HG03175 (cell line): ENCODE measurements at regions not wholly inside any gene's neighbourhood (a gene's known extent, or its start where the extent isn't known, plus 50 kb on each side); places are given as distances from the start of the nearest gene placed in this dataset.
"Not testable (repeated sequence)": the region's sequence is repeated elsewhere in the genome, so short reads cannot be mapped to it uniquely, and the experiment has no call there.

Experiments used
- ATAC-seq: cut with Tn5 transposase; IDR thresholded peaks from one replicate; pipeline ENCODE4 v1.9.1; 2021; ENCODE audit warnings: mild to moderate bottlenecking, moderate library complexity; ENCODE audit not compliant: unreplicated experiment

DNA sequence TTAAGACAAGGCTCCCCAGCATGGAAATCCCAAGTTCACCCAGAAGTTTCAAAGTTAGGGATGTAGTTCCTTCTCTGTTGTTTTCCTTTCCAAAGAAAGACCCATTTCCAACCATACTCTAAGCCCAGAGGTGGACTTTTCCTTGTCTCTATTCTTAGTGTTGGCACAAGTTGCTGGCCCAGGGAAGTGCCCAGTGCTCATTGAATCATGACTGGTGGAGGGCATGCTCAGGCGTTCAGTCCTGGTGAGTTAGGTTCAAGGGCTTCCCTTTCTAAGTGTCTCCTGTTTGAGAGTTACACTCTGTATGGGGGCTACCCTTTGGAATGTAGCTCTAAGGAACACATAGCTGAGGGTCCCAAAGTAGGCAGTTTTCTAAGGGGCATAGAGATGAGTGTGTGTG is 389.5 kb downstream of the KCNRG start:
- no peak for ATAC-seq

DNA sequence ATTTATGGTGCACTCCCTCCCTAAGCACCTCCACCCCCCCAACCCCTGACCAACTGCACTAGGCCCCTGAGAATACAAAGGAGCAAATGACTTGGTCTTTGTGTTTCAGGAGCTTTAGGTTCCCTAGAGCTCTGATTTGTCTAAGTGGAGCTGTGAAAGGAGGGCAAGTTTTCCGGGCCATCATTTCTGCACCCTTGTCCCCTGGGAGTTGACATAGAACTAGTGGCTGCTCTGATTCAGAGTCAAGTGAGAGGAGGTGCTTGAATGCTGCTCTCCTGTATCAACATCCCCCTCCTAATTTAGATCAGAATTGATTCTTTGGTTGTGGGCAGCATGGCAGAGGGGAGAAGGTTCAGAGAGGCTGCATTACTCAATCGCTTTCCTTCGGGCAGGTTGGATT is 391.6 kb downstream of the KCNRG start:
- ATAC-seq: no peak

DNA sequence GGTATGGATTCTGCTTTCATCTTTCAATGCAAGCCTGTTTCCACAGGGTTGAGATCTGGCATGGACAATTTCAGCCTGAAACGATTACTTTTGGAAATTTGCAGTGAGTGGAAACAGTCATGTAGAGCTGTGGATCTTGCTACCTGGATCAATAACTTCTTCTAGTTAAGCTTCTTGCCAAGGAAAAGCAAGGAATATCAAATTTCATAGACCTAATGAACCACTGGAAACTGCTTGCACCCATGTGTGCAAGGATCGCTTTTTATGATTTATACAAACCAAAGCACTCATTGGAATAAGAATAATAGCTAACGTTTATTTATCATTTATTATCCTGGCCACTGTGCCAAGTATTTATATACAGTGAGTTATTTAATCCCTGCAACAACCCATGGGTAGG is 392.8 kb downstream of the KCNRG start:
- no peak for ATAC-seq

DNA sequence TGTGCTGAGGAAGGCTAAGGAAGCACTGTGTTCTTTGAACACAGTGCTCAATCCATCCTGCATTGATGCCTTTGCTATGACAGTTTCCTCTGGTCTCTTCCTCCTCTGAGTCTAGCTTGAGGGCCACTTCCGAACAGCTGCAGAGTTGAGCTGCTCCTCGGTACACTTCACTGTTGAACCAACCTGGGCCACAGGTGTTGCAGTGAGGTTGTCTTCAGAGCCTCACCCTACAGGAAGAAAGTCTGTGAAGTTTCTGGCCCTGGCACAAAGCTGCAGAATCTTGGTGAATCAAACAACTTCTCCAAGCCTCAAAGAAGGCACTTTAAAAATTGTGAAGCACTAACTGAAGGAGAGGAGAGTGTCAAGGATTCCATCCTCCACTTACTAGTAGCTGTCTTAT is 394.0 kb downstream of the KCNRG start:
- ATAC-seq: no peak

DNA sequence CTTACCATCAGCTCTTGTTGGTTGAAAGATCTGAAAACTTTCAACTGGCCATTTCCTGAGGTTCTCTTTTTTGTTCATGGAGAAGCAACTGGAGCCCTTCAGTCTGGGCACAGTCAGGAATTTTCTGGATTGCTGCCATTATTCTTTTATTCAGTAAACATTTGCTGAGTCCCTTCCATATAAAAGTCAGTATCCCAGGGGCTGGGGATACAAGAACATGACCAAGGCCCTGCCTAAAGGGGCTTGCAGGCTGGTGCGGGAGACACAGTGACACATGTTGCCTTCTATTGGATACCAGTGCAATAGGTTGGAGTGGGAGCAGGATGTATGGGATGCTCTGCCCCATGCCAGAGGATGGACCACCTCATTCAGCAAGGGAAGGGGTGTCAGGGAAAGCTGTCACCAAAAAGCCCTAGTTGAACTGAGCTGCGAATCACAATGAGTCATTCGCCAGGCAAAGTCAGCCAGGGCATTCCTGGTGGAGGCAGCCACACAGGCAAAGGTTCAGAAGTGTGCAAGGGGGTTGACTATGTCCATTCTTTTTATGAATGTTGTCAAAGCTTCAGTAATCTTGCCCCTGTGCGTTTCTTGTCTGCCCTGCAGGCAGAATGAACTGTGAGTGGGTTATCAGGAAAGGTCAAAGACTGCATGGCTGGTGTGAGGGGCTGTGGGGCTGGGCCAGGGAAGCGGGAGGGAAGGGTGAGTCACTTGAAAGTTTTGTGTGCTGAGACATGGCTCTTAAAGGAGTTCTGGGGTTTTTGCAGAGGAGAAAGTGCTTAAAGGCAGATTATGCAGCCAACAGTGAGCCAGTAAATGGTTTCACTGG is 395.9 kb downstream of the KCNRG start:
- no peak for ATAC-seq

DNA sequence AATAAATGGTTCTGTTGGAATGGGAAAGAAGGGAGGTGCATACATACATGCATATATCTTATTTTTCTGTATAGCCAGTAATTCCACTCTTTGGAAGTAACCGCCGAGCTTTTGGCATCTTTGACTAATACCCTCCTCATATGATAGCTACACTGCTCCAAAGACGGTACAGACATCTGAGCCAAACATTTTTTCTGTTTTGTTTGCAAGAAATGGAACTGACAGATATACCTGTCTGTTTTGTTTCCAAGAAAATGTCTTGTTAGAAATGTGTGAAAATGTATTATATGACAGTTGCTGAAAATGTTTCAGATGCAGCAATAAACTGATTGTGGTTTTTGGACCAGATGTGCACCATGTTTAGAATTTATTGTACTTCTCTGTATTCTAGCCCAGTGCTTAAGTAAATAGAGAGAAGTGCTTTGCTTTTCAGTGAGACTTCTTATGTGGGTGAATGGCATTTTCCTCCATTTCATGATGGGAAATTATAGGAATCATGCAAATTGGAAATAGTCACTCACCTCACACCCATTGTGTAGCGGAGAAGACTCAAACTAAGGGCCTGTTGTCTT is 396.9 kb downstream of the KCNRG start:
- ATAC-seq: no peak

DNA sequence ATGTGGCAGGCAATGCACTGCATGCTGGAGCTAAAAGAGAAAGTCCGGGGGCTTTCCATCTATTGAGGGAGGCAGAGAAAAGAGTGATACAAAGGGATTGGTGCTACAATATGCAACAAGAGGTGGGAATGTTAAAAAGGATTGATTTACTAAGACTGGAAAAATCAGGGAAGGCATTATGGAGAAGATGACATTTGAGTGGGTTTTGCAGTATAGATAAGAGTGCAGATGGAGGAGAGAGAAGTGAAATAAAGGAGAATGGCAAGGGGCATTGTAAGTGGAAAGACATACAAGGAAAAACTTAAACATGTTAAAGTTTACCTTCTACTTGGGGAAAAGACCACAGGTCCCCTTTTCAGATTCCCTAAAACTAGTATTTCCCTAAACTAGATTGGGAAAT is 399.4 kb downstream of the KCNRG start:
- ATAC-seq: no peak

DNA sequence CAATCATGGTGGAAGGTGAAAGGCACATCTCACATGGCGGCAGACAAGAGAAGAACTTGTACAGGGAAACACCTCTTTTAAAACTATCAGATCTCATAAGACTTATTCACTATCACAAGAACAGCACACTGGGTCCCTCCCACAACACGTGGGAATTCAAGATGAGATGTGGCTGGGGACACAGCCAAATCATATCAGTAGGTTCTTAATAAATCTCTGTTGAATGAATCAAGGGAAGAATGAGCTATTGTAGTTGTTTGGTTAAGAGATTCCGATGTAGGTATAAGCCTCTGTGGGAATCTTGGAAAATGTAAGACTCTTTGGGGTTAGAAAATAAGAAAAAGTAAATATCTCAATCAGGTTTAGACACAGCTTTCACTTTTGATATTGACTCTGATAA is 400.2 kb downstream of the KCNRG start:
- no peak for ATAC-seq

DNA sequence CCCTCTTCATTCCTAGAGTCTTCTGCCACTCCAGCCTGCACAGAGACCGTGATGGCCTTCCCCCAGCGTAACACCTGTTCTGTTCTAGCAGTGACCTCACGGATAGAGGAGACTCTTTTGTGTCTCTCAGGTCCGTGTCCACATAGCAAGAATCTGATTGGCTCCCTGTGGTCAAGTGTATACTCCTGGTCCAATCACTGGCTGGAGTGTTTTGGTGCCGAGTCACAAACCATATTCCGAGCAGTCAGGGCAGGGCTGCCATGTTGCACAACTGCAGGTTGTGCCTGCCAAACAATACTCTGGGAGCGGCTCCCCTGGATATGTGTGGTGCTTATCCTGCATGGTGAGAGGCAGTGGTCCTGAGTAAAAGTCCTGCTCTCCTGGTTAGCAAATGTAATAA is 402.4 kb downstream of the KCNRG start:
- ATAC-seq: no peak

DNA sequence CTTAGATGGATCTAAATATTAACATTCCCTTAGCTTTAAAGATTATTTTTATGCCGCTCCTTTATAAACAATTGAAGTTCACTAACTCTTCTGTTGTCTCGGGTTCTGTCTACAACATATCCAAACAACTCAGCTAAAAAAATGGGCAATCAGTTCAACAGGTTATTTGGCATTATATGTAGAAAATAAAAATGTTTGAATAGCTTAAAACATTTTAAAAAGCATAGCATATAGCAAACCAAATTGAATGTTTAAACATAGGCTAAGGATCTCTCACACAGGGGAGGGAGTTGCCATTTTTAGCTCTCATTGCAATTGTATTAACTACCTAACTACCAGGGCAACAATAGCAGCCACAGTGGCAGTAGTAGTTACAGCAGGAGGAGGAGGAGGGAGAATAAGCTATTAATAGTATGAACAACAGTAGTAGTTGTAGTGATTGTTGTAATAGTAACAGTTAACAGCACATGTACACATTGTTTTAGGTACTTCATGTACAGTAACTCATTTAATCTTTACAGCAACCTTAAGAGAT is 404.2 kb downstream of the KCNRG start:
- ATAC-seq: no peak

DNA sequence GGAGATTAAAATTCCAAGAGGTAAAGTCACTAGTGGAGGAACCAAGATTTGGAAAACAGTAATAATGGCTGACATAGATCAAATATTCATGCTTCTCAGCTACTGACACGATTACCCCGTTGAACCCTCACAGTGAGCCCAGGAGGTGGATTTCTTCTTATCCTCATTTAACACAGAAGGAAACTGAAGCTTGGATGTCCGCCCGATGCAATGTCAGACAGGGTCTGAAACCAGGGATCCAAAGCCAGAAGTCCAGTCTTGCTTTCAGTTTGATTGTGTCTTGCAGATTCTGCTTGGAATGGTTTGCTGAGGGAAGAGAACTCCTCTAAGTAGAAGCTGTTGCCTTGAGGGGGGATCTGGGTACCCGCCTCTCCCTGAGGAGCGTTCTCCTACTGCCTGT is 404.7 kb downstream of the KCNRG start:
- ATAC-seq: no peak

DNA sequence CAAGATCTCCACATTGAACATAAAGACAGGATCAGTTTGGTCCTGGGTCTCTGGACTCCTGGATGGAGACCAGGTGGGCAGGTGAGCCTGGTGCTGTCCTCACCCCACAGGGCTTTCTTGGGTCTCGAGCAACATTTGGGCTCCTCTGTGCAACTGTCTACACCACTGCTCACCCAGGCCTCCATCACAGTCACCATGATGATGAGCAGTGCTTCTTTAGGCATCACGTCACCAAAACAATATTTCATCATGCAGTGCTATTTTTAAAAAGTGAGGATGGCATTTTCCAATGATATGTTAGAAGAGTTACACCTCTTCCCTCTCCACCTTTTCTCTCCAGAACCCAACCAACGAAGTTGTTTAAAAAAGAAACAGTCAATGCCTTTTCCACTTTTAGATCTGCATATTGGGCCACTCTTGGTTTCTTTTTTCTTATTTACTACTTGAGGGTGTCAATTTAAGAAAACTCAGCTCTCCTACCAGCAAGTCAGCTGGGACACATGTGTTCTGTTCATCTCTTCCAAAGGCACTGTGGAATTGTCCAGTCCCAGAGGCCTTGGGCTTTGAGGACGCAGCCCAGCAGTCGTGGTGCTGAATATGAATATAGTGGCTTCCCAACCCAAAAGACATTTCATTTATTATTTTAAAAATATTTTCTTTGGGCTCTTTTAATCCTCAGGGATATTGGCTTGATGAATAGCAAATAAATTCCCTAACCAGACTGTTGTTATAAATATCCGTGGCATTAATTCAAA is 405.7 kb downstream of the KCNRG start:
- ATAC-seq: no peak

DNA sequence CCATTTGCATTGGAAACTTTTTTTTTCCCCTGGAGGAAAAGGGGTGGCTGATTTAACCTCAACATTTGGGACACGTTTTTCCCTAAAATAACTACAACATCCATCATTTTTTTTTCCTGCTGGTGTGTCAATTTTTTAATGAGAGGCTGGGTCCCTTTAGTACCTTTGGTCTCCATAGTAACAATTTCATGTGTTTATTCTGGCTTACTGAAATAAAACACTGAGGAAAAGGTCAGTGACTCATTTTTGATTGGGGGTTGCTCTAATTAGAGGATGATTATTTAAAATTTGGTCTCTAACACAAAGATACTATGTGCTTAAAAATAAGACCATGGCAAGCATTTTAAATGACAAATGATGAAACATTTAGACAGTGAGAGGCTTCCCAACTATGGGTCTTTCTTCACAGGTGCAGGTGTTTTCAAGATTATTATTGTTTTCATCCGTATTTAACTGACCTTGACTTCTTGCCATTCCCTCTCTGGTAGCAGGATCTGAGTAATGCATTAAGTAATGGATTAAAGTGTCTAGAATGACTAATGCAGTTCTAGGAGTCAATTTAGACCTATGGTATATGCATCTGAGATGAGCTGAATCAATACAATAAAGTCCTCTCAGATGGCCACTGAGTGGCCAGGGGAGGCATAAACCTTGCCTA is 406.4 kb downstream of the KCNRG start:
- ATAC-seq: no peak

DNA sequence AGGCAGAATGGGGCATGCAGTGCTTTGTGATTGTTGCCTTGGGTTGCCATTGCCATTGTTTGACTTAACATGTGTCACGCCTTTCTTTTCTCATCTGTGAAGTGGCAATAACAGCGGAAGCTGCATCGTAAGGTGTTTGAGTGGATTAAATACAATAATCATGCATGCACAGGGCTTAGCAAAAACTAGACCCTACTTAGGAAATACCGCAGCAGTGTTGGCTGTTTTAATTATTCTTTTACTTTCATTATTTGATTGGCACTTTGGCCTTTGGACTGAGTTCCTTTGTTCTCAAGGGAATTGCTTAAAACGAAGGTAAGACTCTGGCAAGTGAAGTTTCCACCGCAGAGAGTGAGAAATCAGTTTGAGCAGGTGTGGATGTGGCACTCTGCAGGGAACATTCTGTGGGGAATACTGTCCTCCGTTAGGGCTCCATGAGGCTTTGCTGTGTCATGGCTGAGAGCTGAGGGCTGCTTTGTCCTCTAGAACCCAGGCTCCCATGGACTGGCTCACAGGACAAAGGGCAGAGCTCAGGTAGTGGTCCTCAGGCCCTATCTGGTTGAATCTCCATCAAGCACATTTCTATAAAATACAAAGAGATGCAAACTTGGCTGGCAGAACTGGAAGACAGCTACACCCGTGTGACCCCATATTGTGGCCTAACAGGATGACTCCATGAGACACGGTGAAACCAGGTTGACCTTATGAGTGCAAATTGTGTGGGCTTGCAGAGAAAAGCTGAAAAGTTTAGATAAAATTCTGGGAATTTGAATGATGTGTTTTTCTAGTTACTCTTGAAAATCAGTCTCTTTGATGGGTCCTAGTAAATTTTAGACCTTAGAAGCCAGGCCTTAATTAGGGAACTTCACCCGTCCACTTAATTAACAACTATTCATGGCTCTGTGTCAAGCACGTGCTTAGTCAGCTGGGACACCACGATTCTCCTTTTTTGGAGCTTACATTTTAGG is 407.2 kb downstream of the KCNRG start:
- ATAC-seq: no peak

DNA sequence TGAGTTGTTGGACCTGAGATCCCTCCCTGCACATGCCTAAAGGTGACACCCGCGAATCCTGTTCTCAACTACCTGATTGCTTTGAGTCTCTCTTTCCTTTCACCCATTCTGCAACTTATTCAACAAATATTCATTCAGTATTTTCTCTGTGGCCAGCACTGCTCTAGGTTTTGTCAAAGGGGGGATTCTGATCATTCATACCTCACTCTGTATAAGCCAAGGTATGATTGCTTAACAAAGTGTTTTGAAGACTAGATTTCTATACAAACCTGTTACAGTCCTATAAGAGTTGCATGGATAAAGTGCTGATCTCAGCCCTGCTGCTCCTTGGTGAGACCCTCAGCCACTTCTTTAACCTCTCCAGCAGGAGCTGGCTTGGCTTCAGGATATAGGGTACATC is 409.7 kb downstream of the KCNRG start:
- ATAC-seq: no peak

DNA sequence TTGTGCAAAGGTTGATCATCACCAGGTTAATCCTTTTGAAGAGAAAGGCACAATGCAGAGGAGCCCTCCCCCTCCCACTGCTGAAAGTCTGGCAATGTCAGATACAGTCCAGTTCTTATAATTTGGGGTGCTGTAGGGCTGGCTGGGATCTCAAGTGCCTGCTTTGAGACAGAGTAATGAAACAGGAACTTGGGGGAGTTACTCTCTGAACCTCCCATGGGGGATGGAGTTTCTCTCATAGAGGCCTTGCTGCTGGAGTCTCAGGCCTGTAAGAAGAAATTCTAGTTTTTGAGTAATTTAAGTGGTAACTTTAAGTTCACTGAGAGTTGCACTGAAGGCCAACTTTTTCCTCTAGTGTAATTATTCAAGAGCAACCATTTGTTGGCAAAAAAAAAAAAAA is 410.5 kb downstream of the KCNRG start:
- no peak for ATAC-seq

DNA sequence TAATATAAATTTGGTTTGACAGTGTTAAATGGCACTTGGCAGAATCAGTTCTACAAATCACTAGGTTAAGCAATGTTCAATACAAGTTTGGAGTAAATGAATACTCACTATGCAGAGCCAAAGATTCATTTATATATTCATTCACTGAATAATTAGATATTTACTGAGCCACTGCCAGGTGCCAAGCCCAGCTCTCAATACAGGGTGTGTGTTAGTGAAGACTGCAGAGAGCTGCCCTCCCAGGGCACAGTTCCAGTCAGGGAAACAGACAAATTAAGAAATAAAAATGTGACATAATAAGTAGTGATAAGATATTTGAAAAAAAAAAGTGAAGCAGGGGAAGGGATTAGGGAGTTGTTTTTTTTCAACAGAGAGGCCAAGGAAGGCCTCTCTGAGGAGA is 411.7 kb downstream of the KCNRG start:
- no peak for ATAC-seq

DNA sequence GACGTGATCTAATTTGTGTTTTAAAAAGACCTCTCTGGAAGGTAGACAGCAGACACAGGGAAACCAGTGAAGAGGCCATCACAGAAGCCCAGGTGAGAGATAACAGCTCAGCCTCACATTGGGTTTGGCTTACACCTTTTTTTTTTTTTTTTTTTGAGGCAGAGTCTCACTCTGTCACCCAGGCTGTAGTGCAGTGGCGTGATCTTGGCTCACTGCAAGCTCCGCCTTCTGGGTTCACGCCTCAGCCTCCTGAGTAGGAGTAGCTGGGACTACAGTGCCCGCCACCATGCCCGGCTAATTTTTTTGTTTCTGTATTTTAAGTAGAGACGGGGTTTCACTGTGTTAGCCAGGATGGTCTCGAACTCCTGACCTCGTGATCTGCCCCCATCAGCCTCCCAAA is 412.3 kb downstream of the KCNRG start:
- not testable (repeated sequence) for ATAC-seq

DNA sequence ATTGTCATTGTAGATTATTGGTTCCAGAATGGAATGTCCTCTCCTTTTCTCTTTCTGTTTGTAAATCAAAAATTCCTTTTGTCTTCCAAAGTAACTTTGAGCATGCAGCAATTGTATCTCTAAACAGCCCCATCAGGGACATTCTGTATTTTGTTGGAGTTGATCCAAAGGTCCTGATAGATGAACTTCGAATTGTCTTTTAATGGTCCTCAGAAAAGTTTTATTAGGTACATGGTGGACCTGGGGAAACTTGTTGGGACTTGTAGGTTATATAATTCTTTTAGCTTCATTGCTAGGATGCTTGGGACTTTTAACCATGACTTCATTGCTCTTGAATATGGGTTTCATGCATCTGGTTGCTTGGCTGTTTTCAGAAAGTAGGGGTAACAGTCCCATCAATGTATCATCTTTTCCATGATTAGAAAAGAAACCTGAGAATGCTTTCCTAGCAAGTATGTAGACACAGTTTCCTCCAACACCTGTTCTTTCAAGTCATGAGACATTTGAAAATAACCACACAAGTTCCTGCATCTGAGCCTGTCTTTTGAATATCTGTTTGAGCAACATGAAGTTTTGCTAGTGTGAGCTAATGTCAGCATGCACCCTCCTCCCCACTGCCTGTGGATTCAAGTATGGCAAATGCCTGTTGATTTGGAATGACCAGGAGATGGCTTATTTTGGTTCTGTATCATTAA is 413.1 kb downstream of the KCNRG start:
- ATAC-seq: no peak

DNA sequence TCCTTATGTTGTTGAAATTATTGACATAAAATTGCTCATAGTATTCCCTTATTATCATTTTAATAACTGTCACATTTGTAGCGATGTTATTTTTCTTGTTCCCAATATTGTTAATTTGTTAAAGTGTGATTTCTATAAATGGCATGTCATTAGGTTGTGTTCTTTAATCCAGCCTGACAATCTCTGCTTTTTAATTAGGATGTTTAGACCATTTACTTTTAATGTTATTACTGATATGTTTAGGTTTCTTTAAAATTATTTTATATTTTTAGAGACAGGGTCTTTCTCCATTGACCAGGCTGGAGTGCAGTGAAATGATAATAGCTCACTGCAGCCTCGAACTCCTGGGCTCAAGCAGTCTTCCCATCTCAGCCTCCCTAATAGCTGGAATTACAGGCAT is 408.5 kb downstream of the DLEU7 start:
- no peak for ATAC-seq
